ENCODE measurements at regions not wholly inside any gene's neighbourhood (a gene's known extent, or its start where the extent isn't known, plus 50 kb on each side); places are given as distances from the start of the nearest gene placed in this dataset.

DNA sequence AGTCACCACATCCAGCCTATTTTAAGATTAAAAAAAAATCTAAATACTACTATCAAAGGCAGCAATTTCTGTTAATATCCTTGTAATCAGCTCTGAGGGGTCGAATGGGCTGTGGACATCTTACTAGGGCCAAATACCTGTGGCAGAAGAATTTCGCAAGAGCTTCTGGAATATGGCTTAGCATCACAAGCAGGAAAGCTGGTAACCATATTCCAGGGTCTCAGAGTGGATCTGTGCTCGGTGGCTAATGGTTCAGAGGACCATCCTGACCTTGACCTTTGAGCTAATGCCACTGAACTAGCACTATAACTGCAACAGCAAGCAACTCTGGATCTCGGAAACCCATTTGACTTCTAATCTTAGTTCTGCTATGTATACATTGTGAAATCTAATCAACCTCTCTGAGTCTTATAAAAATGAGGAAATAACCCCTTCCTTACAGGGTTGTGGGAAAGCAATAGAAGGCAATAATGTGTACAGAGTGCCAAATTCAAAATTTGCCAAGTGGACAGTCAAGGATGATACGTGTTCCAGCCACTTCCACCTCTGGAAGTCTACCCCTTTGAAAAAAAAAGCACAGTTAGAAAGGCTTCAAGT lies 65.5 kb downstream of the CYP26A1 start:
- TF ChIP-seq, protein P1, sequence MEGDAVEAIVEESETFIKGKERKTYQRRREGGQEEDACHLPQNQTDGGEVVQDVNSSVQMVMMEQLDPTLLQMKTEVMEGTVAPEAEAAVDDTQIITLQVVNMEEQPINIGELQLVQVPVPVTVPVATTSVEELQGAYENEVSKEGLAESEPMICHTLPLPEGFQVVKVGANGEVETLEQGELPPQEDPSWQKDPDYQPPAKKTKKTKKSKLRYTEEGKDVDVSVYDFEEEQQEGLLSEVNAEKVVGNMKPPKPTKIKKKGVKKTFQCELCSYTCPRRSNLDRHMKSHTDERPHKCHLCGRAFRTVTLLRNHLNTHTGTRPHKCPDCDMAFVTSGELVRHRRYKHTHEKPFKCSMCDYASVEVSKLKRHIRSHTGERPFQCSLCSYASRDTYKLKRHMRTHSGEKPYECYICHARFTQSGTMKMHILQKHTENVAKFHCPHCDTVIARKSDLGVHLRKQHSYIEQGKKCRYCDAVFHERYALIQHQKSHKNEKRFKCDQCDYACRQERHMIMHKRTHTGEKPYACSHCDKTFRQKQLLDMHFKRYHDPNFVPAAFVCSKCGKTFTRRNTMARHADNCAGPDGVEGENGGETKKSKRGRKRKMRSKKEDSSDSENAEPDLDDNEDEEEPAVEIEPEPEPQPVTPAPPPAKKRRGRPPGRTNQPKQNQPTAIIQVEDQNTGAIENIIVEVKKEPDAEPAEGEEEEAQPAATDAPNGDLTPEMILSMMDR (IDR thresholded peaks at IDR 0.05) = no peak
- no peak for TF ChIP-seq POLR2AphosphoS5 (IDR thresholded peaks at IDR 0.05)

All from suprapubic skin (tissue), 3 donors.